GM12873 (cell line): ENCODE measurements at regions not wholly inside any gene's neighbourhood (a gene's known extent, or its start where the extent isn't known, plus 50 kb on each side); places are given as distances from the start of the nearest gene placed in this dataset.
A peak's percentile ranks its signal among the peaks of the same experiment; 100 is the strongest.

ENCODE experiments used
- CTCF ChIP-seq: IDR thresholded peaks from 2 replicates; pipeline ENCODE4 v1.5.1; 2012; ENCODE audit warnings: low read depth, mild to moderate bottlenecking, moderate library complexity, low read length, control low read depth; ENCODE audit not compliant: insufficient read depth; ENCODE audit errors: missing control alignments

GRCh38 chr3:132160198-132160597 lies 125.4 kb upstream of the CPNE4 start:
- no peak for TF ChIP-seq CTCF

- peak; percentile 12 for TF ChIP-seq CTCF
These were observed 126.8 kb upstream of the CPNE4 start for GRCh38 chr3:132161608-132162007.

GRCh38 chr3:132164469-132165092 lies 129.8 kb upstream of the CPNE4 start:
- TF ChIP-seq CTCF: no peak

GRCh38 chr3:132167870-132168269 lies 133.1 kb upstream of the CPNE4 start:
- TF ChIP-seq CTCF: no peak

- TF ChIP-seq CTCF: no peak
These were observed 139.7 kb upstream of the CPNE4 start for GRCh38 chr3:132174500-132174899.

- peak; percentile 61 for TF ChIP-seq CTCF
These were observed 136.8 kb upstream of the ACP3 start for GRCh38 chr3:132180337-132180791.

GRCh38 chr3:132183811-132184210 lies 133.4 kb upstream of the ACP3 start:
- TF ChIP-seq CTCF: no peak
